Omental fat pad (tissue), 3 donors: ENCODE measurements at regions not wholly inside any gene's neighbourhood (a gene's known extent, or its start where the extent isn't known, plus 50 kb on each side); places are given as distances from the start of the nearest gene placed in this dataset.

ENCODE experiments used
- ATAC-seq: fragments of 150-250 bp; one replicate; pipeline ENCODE4 v1.9.1; 2016; ENCODE audit warnings: mild to moderate bottlenecking, moderate library complexity; ENCODE audit not compliant: low FRiP score
- DNase-seq: peaks from one replicate; pipeline ENCODE4 v3.0.0-alpha.2; 2019; ENCODE audit warnings: low spot score
- TF ChIP-seq, protein P1 (sequence below), 3 donors: fragments of 450-650 bp; IDR thresholded peaks; one replicate each; pipeline ENCODE4 v1.5.1; 2016 to 2017; ENCODE audit warnings: antibody characterized with exemption in 3 of 3, mild to moderate bottlenecking in 3 of 3, moderate library complexity in 2 of 3

DNA sequence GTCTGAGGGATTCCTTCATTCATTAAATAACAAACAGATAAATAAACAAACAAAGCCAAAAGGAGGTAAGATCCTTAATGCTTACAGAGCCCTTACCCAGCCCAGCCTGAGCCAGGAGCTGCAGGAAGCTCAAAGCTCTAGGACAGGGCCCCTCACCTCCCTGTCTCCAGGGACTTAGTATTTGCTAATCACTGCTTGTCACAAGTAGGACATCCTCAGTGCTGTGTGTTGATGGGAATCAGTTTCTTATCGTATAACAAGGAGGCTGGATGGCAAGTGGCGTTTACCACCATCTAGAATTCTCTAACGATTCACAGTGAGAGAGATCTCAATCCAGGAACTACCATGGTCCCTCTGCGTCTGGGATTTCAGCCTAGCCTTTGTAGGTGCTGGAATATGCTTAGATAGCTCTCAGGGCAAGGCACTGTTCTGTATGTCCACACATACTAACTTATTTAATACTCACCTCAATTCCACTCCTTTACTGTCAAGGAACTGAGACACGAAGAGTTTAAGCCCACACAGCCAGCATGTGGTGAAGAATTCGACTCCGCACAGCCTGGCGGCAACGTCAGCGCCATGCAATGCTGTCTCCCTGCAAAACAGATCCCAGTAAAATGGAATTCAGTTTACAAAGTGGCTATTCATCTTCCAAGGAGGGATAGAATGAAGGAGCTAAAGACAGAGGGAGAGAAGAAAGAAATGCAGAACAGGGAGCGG lies 164.8 kb downstream of the MYCN start:
- TF ChIP-seq, protein P1, sequence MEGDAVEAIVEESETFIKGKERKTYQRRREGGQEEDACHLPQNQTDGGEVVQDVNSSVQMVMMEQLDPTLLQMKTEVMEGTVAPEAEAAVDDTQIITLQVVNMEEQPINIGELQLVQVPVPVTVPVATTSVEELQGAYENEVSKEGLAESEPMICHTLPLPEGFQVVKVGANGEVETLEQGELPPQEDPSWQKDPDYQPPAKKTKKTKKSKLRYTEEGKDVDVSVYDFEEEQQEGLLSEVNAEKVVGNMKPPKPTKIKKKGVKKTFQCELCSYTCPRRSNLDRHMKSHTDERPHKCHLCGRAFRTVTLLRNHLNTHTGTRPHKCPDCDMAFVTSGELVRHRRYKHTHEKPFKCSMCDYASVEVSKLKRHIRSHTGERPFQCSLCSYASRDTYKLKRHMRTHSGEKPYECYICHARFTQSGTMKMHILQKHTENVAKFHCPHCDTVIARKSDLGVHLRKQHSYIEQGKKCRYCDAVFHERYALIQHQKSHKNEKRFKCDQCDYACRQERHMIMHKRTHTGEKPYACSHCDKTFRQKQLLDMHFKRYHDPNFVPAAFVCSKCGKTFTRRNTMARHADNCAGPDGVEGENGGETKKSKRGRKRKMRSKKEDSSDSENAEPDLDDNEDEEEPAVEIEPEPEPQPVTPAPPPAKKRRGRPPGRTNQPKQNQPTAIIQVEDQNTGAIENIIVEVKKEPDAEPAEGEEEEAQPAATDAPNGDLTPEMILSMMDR (IDR thresholded peaks at IDR 0.05) = no peak

DNA sequence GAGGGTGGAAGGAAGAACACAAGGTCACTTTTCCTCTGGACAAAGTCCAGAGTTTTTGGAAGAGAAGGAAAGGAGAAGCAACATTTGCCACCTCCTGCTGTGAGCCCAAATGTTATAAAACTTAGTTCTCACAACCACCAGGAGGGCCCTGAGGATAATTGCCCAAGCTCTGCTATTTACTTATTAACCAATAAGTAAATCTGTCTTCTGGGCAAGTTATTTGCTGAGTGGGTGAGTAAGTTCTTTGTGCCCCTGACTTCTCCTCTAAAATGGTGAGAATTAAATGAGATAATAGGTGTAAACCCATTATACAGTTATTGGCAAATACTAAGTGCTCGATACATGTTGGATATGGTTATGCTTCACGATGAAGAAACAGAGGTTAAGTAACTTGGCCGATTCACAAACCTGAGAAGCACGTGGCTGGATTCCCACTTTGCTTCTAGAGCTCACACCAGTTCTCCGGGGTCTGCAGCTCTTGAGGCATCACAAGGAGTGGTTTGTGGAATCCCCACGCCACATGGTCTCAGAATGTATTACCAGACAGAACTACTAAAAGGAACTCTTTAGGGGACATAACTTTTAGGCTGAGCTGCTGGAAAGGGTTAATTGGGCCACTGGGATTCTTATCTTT lies 164.1 kb downstream of the MYCN start:
- no peak for DNase-seq

More for the DNA sequence above, 164.8 kb downstream of the MYCN start:
- ATAC-seq (peak; percentile 51), DNase-seq (no peak)

DNA sequence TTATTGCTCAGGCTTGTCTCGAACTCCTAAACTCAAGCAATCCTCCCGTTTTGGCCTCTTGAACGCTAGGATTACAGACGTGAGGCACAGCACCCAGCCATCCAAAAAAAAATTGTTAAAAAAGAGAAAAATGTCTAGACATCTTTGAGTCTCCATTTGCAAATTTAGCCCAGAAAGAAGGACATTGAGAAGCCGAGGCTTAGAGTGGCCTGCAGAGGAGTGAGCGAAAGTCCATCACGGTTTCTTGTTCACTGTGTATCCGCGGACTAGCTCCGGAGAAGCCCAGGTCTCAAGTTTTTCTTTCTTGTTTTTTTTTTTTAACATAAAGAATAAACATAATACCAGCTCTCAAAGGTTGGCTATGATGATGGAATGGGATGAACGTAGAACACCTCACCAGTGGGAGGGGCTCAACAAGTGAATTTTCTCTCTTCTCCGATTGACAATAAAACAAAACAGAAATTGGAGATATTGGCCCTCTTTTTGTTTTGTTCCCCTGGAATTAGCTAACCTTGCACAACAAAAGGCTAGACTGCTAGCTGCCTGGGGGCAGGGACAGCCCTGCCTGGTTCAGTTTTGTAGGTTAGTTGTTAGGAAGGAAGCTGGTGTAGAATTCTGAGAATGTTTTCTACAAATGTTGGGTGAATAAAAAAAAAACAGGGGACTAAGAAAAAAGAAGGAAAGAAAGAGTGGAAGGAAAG lies 163.4 kb downstream of the MYCN start:
- DNase-seq = no peak
- TF ChIP-seq, protein P1 (IDR thresholded peaks at IDR 0.05) = no peak

More for the DNA sequence above, 164.1 kb downstream of the MYCN start:
- no peak for ATAC-seq
- TF ChIP-seq, protein P1 (IDR thresholded peaks at IDR 0.05) = no peak

GRCh38 chr2:16102976-16103380 lies 162.6 kb downstream of the MYCN start:
- ATAC-seq = no peak
- TF ChIP-seq, protein P1 (IDR thresholded peaks at IDR 0.05) = no peak

More for the DNA sequence above, 163.4 kb downstream of the MYCN start:
- ATAC-seq = no peak

DNA sequence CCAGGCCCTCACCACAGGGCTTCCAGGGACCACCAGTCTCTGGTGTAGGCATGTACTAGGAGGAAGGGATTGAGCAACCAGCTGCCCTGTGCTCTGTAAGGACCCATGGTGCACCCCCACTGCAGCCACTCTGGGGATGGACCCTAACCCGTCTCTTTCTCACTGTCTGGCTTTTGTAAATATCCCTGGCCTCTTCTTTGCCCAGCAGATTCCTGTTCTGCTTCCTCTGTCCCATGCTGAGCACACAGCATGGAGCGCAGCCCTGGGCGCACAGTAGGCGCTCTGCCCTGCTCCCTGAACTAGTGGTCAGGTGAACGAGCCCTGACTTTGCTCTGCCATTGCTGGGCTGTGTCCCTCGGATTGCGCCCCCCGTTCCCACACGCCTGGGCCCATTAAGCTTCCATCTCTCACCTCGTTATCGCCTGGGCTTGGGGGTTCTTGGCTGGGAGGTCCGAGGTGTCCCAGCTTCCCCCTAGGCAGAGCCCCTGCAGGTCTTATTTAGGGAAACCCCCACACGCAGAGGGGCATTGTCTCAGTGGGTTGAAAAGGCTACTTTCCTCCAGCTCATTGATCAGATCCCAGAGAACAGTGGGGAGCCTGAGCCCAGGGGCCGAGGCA lies 162.1 kb downstream of the MYCN start:
- TF ChIP-seq, protein P1 (IDR thresholded peaks at IDR 0.05) = no peak
- DNase-seq (no peak), ATAC-seq (no peak)

More at GRCh38 chr2:16102976-16103380, 162.6 kb downstream of the MYCN start:
- DNase-seq = no peak

- DNase-seq (no peak), ATAC-seq (no peak)
- TF ChIP-seq, protein P1 (IDR thresholded peaks at IDR 0.05) = no peak
Observed at GRCh38 chr2:16101196-16101595, 160.8 kb downstream of the MYCN start.
